ENCODE measurements at regions not wholly inside any gene's neighbourhood (a gene's known extent, or its start where the extent isn't known, plus 50 kb on each side); places are given as distances from the start of the nearest gene placed in this dataset.

DNA sequence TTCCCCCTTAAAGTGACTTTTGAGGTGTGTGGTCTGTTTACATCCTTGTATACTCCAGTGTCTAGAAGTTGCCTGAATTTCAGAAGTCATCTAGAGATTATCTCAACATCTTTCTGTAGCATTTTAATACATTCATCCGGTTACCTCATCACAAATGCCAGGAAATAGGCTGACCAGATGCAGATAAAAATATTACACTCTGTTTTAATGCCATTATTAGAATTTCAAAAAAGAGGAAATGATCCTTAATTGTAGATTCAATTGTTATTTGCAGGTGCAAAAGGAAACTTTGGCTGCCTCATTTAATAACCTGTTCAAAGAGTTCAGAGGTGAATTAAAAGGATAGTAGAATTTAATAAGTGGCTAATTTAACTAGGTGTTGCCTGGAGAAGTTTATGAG, 290.9 kb downstream of the C3orf38 start:
- TF ChIP-seq CTCF (conservative IDR thresholded peaks at IDR 0.05) (no peak), ZFX (IDR thresholded peaks at IDR 0.05) (no peak)

Measured in C4-2B (cell line).